Stimulated activated CD4-positive, alpha-beta T cell treated with anti-CD3 and anti-CD28 coated beads, Interleukin-2, amount 100 ng/mL, for 24 hours (primary cell): ENCODE measurements at regions not wholly inside any gene's neighbourhood (a gene's known extent, or its start where the extent isn't known, plus 50 kb on each side); places are given as distances from the start of the nearest gene placed in this dataset.

Experiments used
- DNase-seq, 2 donors: peaks; one replicate each; pipeline ENCODE4 v3.0.0-alpha.2; 2020

DNA sequence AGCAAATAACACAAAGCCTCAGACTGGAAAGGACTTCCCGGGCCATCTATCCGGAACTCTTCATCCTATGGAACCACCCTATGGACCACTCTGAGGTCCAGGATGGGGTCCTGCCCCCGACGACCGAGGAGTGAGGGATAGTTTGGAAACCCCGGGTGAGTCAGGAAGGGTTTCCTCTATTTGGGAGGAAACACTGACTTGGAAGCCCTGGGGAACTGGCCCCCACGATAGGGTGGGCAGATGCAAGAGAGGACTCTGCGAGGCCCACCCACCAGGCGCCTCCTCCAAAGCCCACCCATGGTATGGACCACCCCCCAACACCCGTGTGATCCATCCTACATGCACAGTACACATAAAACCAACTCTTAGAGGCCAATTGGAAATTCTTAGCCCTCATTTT lies 69.4 kb downstream of the CPN2 start:
- DNase-seq, result no peak

- DNase-seq, result no peak
Measured at GRCh38 chr3:194282436-194283122, 68.5 kb downstream of the CPN2 start.

DNA sequence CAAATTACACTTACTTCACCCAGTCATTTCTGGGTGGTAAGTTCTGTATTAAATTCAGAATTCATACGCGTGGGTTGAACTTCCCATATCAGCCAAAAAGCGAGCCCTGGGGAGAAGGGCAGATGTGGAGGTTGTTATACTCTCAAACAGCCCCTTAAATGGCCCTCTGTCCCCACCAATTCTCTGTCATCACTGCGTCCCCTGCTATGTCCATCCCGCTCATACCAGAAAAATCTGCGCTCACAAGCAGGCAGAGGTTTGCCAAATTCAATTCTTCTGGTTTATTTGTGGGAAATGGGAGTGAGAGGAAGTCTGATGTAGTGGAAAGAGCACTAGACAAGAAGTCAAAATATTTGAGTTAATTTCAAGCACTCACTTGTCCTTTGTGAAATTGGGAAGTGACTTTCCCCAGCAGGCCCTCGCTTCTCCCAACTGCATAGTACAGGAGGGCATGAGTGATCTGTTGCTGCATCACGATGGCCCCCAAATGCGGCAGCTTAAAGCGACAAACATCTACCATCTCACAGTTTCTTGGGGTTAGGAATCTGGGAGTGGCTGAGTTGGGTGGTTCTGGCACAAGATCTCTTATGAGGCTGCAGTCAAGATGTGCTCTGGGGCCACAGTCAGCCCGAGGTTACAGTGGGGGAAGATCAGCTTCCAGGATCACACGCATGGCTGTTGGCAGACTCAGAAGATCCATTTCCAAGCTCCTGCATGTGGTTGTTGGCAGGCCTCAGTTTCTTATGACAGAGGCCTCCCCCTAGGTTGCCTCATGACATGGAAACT lies 67.7 kb downstream of the CPN2 start:
- no peak for DNase-seq

DNA sequence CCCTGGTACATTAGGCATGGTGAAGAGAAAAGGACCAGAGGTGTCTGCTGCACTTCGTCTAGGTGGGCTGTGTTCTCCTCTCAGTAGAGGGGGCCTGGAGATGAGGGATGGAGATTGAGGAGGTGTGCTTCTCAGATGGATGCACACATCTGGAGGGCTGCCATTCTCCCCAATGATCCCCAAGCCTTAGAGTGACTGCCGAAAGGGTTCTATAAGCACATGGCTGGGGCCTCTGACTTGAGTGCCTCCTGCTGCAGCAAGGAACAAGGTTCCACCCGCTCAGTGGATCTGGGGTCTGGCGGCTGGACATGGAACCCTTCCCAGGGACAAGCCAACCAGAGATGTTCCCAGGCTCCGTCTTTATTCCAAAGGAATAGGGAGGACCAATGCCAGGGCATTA lies 66.8 kb downstream of the CPN2 start:
- no peak for DNase-seq

GRCh38 chr3:194285024-194285849 lies 65.9 kb downstream of the CPN2 start:
- DNase-seq, result no peak

GRCh38 chr3:194285850-194286197 lies 65.3 kb downstream of the CPN2 start:
- no peak for DNase-seq

- DNase-seq, result no peak
Measured at GRCh38 chr3:194286375-194287146, 64.6 kb downstream of the CPN2 start.

GRCh38 chr3:194287374-194287773 lies 63.8 kb downstream of the CPN2 start:
- no peak for DNase-seq

DNA sequence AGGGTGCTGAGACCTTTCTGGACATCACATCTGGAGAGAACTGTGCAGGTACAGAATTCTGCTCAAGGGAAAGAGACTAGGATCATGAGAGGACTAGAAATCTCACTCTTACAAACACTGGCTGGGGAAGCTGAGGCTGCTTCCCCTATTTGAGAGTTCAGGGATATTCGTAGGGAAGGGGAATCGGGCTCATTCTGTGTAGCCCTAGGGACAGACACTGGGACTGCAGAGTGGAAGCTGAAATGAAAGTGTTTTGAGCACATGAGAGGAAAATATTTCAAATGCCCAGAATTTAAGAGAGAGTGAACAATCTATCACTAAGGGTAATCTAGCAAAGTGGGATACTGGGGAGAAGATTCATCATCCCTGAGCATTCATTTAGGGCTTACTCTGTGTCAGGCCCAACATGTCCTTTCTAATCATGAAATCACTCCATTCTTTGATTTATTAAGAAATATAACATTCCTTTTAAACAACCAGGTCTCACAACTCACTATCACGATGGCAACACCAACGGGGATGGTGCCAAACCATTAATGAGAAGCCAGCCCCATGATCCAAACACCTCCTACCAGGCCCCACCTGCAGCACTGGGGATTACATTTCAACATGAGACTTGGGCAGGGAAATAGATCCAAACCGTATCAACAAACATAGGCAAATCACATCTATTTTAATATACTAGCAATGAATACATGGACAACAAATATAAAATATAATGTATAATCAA lies 63.0 kb downstream of the CPN2 start:
- DNase-seq, result no peak
